ENCODE measurements at regions not wholly inside any gene's neighbourhood (a gene's known extent, or its start where the extent isn't known, plus 50 kb on each side); places are given as distances from the start of the nearest gene placed in this dataset.

DNA sequence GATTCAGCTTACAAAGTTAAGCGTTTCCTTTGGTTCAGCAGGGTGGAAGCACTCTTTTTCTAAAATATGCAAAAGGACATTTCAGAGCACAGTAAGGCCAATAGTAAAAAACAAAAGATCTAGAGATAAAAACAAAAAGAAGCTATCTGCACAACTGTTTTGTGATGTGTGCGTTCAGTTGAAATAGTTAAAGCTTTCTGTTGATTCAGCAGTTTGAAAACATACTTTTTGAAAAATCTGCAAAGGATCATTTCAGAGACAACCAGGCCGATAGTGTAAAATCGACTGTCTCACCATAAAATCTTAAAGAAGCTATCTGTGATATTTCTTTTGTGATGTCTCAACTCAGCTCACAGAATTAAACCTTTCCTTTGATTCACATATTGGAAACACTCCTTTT, 300.0 kb upstream of the ALG10B start:
- H3K27me3 Mint-ChIP-seq: no peaks in the 10 kb centered on the region
- ChIA-PET CTCF (no interaction called here), POLR2A (no interaction called here)
- H3K9me3 Mint-ChIP-seq (ENCODE audit: low read depth): peaks cover 7% of the 10 kb centered on the region
- no peaks in the 10 kb centered on the region for H3K36me3 Mint-ChIP-seq (ENCODE audit: low read depth)
- no peak overlapping the region for H3K27ac Mint-ChIP-seq
- no peak for DNase-seq
- intact Hi-C loops (cut with DNase I, micrococcal nuclease): no loop called here
- no peak for ATAC-seq
- H3K4me1 Mint-ChIP-seq: no peaks in the 10 kb centered on the region
- H3K4me3 Mint-ChIP-seq: no peak overlapping the region

DNA sequence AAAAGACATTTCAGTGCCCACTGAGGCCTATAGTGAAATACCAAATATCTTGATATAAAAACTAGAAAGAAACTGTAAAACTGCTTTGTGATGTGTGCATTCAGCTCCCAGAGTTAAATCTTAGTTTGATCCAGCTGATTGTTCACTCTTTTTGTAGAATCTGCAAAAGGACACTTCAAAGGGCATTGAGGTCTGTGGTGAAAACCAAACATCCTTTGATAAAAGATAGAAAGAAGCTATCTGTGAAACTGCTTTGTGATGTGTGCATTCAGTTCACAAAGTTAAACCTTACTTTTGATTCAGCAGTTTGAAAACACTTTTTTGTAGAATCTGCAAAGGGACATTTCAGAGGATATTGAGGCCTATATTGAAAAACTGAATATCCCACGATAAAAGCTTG, 290.7 kb upstream of the ALG10B start:
- H3K9me3 Mint-ChIP-seq (ENCODE audit: low read depth): peaks cover 9% of the 10 kb centered on the region
- ChIA-PET CTCF (interaction anchor here (0.7 kb wide), 1 partner anchor 64 kb away, joined by 3 read pairs; no protein-coding TSS in a partner anchor), POLR2A (no interaction called here)
- no peak overlapping the region for H3K27ac Mint-ChIP-seq
- intact Hi-C loops (cut with DNase I, micrococcal nuclease): no loop called here
- ATAC-seq (no peak), DNase-seq (no peak)
- no peaks in the 10 kb centered on the region for H3K4me1 Mint-ChIP-seq
- H3K36me3 Mint-ChIP-seq (ENCODE audit: low read depth): no peaks in the 10 kb centered on the region
- no peak overlapping the region for H3K4me3 Mint-ChIP-seq
- H3K27me3 Mint-ChIP-seq: no peaks in the 10 kb centered on the region

DNA sequence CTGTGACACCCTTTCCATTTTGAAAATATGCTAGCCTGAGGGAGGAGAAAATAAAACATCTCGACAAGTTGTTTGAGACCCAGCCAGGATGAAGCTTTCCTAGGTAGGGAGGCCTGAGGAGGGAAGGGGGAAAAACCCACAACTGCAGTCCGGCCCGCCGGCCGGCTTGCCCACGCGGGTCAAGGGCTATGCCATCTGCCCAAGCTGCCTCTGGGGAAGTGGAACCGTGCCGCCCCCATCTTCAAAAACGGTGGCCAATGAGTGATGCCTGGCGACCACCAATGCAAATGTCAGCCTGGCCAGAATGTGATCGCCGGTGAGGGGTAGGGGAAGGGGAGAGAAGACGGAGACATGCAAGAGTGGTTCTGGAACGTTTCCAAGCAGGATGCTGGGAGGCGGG, 263.5 kb upstream of the ALG10B start:
- Mint-ChIP-seq H3K27me3 (no peaks in the 10 kb centered on the region), H3K4me3 (no peak overlapping the region), H3K9me3 (ENCODE audit: low read depth) (peaks cover 33% of the 10 kb centered on the region), H3K36me3 (ENCODE audit: low read depth) (no peaks in the 10 kb centered on the region), H3K4me1 (no peaks in the 10 kb centered on the region), H3K27ac (no peak overlapping the region)
- ATAC-seq (no peak), DNase-seq (no peak)
- ChIA-PET POLR2A (no interaction called here), CTCF (no interaction called here)
- intact Hi-C loops (cut with DNase I, micrococcal nuclease): no loop called here

DNA sequence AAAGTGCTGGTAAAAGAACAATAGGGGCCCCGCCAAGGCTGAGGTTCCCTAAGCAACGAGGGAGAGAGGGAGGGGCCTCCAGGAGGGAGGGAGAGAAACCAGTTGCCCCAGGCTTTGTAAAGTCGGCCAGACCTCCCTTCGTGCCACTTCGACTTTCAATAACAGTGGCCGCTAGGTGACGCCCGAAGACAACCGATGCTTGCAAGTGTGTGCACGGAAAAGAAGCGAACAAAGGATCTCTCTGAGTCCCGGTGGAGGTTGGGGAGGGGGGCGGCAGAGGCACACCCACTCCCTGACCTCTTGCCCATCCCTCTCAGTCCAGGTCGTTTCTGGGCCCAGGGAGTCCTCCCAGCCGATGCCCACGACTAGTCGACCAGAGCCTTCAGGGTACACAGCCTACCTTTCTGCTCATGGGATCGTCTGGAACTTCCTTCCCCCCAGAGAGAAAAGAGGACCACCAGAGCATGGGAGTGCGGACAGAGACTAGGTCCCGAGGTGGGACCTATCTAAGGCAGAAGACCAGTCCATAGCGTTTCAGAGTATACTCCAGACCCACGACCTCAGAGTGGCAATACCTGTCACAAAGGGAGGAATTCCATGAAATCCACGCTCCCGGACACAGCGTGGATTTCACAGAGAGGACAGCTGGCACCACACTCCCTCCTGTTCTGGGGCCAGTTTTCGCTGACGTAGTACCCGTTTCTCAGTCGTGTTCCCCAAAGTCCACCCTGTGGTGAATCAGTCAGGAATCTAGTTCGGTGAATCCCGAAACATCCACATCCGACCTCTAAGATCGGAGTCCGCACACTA, 262.7 kb upstream of the ALG10B start:
- H3K9me3 Mint-ChIP-seq (ENCODE audit: low read depth): peaks cover 29% of the 10 kb centered on the region
- CTCF ChIA-PET: no interaction called here
- H3K27ac Mint-ChIP-seq: no peak overlapping the region
- DNase-seq (peak; percentile 40), ATAC-seq (no peak)
- no peak overlapping the region for H3K4me3 Mint-ChIP-seq
- H3K27me3 Mint-ChIP-seq: no peaks in the 10 kb centered on the region
- POLR2A ChIA-PET: no interaction called here
- intact Hi-C loops (cut with DNase I, micrococcal nuclease): no loop called here
- H3K4me1 Mint-ChIP-seq: no peaks in the 10 kb centered on the region
- no peaks in the 10 kb centered on the region for H3K36me3 Mint-ChIP-seq (ENCODE audit: low read depth)

DNA sequence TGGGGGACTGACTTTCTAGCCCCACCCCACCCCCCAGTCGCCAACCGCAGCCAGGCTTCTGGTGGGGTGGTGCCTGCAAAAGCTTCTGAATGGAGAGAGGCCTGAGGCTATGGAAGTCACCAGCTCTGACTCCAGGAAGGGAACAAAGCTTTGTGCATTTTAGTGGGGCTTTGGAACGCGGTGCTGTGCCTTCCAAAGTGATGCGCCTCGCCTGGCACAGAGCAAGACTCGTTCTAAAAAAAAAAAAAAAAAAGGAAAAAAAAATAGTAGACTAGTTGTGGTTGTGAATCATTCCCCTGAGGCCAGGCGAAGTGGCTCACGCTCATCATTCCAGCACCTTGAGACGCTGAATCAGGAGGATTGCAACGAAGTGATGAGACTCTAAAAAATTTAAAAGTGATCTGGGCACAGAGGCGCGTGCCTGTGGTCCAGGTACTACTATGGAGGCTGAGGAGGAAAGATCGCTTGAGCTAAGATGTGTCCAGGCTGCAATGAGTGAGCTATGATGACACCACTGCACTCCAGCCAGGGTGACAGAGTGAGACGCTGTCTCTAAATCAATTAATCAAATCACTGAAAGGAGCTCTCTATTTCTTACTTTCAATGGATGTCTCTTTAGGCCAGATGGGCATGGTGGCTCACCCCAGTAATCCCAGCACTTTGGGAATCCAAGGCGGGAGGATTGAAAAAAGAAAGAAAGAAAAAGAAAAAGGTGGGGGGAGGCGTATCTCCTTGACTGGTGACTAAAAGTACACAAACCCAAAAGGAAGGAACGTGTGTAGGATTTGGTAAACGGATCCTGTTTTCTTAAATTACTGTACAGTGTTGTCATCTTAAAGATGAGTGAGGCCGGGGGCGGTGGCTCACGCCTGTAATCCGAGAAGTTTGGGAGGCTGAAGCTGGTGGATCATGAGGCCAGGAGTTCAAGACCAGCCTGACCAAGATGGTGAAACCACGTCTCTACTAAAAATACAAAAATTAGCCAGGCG, 259.6 kb upstream of the ALG10B start:
- DNase-seq: no peak
- ChIA-PET POLR2A (no interaction called here), CTCF (no interaction called here)
- ATAC-seq: no peak
- Mint-ChIP-seq H3K27me3 (no peaks in the 10 kb centered on the region), H3K27ac (no peak overlapping the region), H3K4me3 (no peak overlapping the region), H3K4me1 (no peaks in the 10 kb centered on the region), H3K9me3 (ENCODE audit: low read depth) (peaks cover 29% of the 10 kb centered on the region), H3K36me3 (ENCODE audit: low read depth) (no peaks in the 10 kb centered on the region)
- intact Hi-C loops (cut with DNase I, micrococcal nuclease): no loop called here

DNA sequence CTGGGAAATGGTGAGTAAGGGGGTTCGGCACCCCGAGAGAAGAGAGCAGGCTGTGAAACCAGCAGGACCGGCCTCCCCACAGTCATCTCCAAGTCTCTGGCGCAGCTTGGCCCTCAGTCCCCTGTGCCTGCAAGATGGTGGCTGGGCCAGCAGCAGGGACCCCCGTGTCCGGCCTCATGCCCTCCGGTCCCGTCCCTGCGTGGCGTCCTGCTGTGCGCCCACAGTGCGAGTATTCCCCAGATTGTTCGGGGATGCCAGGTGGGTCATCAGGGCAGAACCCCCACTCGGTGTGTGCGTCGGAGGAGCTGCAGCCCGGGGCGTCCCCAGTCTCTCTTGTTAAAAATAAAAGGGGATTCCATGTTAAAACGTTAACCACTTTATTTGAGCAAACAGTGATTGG, 216.9 kb upstream of the ALG10B start:
- no peak overlapping the region for H3K4me3 Mint-ChIP-seq
- H3K36me3 Mint-ChIP-seq (ENCODE audit: low read depth): no peaks in the 10 kb centered on the region
- DNase-seq (no peak), ATAC-seq (no peak)
- H3K9me3 Mint-ChIP-seq (ENCODE audit: low read depth): peaks cover 11% of the 10 kb centered on the region
- no peak overlapping the region for H3K27ac Mint-ChIP-seq
- ChIA-PET POLR2A (no interaction called here), CTCF (no interaction called here)
- H3K27me3 Mint-ChIP-seq: no peaks in the 10 kb centered on the region
- H3K4me1 Mint-ChIP-seq: no peaks in the 10 kb centered on the region
- intact Hi-C loops (cut with DNase I, micrococcal nuclease): no loop called here

DNA sequence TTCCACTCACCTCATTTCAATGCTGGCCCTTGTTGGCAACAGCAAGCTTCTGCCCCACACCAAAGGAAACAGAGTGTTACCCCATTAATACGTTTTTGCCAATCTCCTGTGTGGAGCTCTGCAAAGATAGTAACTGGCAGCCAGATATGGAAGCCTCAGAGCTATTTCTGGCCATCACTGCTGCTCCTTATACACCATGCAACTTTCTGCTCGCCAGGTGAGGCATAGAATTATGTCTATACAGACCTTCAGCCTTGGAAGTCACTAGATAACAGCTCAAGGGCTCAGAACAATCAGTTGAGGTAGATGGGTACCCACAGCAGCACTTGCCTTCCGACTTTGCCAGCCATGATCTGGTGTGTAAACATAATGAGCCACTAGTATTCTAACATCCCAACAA, 214.8 kb upstream of the ALG10B start:
- intact Hi-C loops (cut with DNase I, micrococcal nuclease): no loop called here
- H3K9me3 Mint-ChIP-seq (ENCODE audit: low read depth): peaks cover 5% of the 10 kb centered on the region
- no peak overlapping the region for H3K4me3 Mint-ChIP-seq
- no peaks in the 10 kb centered on the region for H3K36me3 Mint-ChIP-seq (ENCODE audit: low read depth)
- DNase-seq: no peak
- POLR2A ChIA-PET: no interaction called here
- CTCF ChIA-PET: no interaction called here
- H3K27ac Mint-ChIP-seq: no peak overlapping the region
- no peaks in the 10 kb centered on the region for H3K4me1 Mint-ChIP-seq
- no peak for ATAC-seq
- no peaks in the 10 kb centered on the region for H3K27me3 Mint-ChIP-seq

DNA sequence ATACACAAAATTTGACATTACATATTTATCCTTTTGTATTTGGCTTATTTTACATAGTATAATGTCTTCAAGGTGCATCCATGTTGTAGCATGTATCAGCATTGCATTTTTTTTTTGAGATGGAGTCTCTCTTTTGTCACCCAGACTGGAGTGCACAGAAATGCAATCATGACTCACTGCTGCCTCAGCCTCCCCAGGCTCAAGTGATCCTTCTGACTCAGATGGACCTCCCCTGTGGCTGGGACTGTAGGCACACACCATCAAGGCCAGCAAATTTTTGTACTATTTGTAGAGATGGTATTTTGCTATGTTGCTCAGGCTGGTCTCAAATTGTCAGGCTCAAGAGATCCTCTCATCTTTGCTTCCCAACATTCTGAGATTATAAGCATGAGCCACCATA, 214.4 kb upstream of the ALG10B start:
- Mint-ChIP-seq H3K4me1 (no peaks in the 10 kb centered on the region), H3K4me3 (no peak overlapping the region), H3K27ac (no peak overlapping the region), H3K9me3 (ENCODE audit: low read depth) (peaks cover 5% of the 10 kb centered on the region), H3K27me3 (no peaks in the 10 kb centered on the region), H3K36me3 (ENCODE audit: low read depth) (no peaks in the 10 kb centered on the region)
- ChIA-PET POLR2A (no interaction called here), CTCF (no interaction called here)
- intact Hi-C loops (cut with DNase I, micrococcal nuclease): no loop called here
- no peak for ATAC-seq
- no peak for DNase-seq

DNA sequence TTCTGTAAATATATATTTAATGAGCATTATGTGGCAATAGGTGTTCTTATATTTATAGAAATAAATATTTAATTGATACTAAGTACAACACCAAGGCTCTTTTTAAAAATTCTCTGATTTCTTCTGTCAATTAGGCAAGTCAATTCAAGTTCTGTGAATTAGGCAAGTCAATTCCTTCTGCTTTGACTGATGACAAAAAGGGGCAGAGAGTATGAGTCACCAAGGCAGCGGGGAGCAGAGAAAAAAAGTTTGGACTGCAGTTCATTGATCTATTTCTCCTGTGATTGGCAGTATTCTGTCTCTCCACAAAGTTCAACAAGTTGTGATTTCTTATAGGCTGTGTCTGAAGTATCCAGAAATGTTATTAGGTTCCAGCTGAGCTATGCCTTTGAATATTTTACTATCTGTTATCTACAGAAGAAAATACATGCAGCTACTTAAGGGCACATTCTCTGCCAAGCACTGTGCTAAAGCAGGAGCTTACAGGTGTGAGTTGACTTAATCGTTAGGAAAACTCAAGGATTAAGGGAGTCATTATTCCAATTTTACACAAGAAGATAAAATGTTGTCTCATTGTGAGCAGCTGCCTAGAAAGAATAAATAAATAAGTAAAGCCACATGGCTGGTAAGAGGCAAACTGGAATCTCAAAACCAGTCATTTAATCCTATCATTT, 206.4 kb upstream of the ALG10B start:
- Mint-ChIP-seq H3K27me3 (no peaks in the 10 kb centered on the region), H3K4me1 (no peaks in the 10 kb centered on the region), H3K9me3 (ENCODE audit: low read depth) (no peaks in the 10 kb centered on the region), H3K36me3 (ENCODE audit: low read depth) (no peaks in the 10 kb centered on the region), H3K27ac (no peak overlapping the region), H3K4me3 (no peak overlapping the region)
- ChIA-PET CTCF (no interaction called here), POLR2A (interaction anchor here (0.6 kb wide), 1 partner anchor 181 kb away, joined by 3 read pairs; no protein-coding TSS in a partner anchor)
- DNase-seq (no peak), ATAC-seq (no peak)
- intact Hi-C loops (cut with DNase I, micrococcal nuclease): no loop called here

DNA sequence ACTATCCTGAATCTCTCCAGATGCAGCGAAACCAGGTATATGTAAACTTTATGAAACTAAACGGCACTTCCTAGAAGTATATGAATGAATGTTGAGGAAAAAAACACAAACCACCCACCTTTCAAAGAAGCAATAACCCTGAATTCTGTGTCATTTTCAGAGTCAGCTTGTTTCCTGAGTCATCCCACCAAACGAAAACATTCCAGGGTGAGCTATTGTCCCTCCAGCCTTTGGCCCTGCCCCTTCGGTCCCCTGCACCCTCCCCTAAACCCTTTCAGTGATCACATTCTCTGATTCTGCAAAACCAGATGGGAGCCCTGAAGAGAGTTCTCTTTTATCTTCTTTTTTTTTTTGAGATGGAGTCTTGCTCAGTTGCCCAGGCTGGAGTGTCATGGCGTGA, 202.6 kb upstream of the ALG10B start:
- H3K27me3 Mint-ChIP-seq: no peaks in the 10 kb centered on the region
- no peak overlapping the region for H3K27ac Mint-ChIP-seq
- CTCF ChIA-PET: no interaction called here
- ATAC-seq (no peak), DNase-seq (no peak)
- intact Hi-C loops (cut with DNase I, micrococcal nuclease): no loop called here
- no peaks in the 10 kb centered on the region for H3K36me3 Mint-ChIP-seq (ENCODE audit: low read depth)
- H3K4me3 Mint-ChIP-seq: no peak overlapping the region
- POLR2A ChIA-PET: no interaction called here
- H3K4me1 Mint-ChIP-seq: no peaks in the 10 kb centered on the region
- peaks cover 7% of the 10 kb centered on the region for H3K9me3 Mint-ChIP-seq (ENCODE audit: low read depth)

DNA sequence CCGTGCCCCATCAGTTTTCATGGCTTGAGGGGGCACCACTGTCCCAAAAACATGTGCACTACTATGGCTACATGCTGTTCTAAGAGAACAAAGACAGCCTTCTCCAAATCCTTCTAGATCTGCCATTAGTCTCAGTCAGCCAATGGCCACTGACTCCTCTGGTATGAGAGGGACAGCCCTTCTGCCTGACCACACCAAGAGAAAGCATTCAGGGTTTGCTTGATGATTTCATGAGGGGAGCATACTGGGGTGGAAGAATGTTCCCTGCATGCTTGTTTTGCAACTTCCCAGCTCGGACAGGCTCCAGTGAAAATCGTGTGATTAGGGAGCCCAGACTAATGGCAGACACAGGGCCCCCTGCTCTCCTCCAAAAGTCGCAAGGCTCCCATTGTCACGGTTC, 199.6 kb upstream of the ALG10B start:
- Mint-ChIP-seq H3K27ac (no peak overlapping the region), H3K4me3 (no peak overlapping the region), H3K36me3 (ENCODE audit: low read depth) (no peaks in the 10 kb centered on the region), H3K4me1 (no peaks in the 10 kb centered on the region), H3K9me3 (ENCODE audit: low read depth) (peaks cover 7% of the 10 kb centered on the region), H3K27me3 (no peaks in the 10 kb centered on the region)
- intact Hi-C loops (cut with DNase I, micrococcal nuclease): no loop called here
- no peak for ATAC-seq
- no peak for DNase-seq
- CTCF ChIA-PET: no interaction called here
- POLR2A ChIA-PET: no interaction called here

DNA sequence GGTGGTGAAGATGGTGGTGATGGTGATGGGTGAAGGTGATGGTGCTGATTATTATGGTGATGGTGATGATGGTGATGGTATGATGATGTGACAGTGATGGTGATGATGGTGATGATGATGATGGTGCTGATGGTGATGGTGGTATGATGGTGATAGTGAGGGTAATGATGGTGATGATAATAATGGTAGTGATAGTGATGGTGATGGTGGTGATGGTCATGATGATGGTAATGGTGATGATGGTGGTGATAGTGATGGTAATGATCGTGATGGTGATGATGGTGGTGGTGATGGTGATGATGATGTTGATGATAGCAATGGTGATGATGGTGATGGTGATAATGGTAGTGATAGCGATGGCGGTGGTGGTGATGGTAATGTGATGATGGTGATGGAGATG, 197.9 kb upstream of the ALG10B start:
- ChIA-PET POLR2A (no interaction called here), CTCF (no interaction called here)
- no peaks in the 10 kb centered on the region for H3K4me1 Mint-ChIP-seq
- H3K9me3 Mint-ChIP-seq (ENCODE audit: low read depth): peaks cover 7% of the 10 kb centered on the region
- H3K36me3 Mint-ChIP-seq (ENCODE audit: low read depth): no peaks in the 10 kb centered on the region
- H3K4me3 Mint-ChIP-seq: no peak overlapping the region
- no peak overlapping the region for H3K27ac Mint-ChIP-seq
- no peak for ATAC-seq
- no peak for DNase-seq
- no peaks in the 10 kb centered on the region for H3K27me3 Mint-ChIP-seq
- intact Hi-C loops (cut with DNase I, micrococcal nuclease): no loop called here
